ENCODE measurements at regions not wholly inside any gene's neighbourhood (a gene's known extent, or its start where the extent isn't known, plus 50 kb on each side); places are given as distances from the start of the nearest gene placed in this dataset.

DNA sequence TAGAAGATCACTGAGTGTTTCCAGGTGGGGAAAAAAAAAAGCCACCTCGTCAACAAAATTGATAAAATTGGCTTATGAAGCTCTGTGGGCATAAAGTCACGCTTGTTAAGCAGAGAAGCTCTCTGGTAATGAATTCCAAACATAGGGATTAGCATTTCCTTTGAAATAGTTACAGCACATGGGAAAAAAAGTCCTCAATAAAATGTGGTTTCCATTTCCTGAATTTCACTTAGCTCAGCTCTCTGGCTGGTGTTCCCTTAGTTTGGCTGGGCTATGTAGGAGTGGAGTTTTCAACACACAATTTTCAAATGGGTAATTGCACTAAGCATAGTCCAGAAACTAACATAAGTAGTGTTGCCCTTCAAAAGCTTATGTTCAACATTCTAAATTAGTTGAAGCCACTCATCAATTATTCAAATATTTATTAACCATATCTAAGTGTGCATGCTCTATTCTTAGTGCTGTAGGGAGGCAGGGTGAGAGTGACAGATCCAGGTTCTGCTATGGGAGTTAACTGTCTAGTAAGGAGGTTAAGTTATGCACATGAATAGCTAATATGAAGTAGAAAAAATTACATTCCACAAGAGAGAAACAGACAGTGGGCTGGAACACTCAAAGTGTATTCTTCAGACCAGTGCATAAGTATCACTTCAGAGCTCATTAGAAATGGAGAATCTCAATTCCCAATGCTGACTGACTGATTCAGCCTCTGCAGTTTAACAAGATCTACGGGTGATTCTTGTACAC is 445.7 kb downstream of the SMARCA1 start:
- DNase-seq, result no peak

DNA sequence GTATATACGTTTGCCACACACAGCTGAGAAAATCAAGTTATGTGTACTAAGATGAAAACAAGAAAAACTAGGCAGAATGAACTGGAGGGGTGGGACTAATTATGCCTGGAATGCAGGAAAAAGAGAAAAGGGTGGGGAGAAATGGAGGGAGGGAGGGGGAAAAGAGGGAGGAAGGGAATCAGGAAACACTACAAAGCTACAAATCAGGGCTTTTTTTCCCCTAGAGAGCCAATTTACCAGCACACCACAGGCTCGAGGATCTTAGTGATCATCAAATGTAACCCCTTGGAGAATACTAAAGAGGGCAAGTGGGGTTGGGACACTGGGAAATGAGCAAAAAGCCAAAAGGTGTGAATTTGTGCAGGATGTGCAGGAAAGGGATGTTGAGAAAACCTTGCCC is 451.9 kb downstream of the SMARCA1 start:
- DNase-seq, result no peak

DNA sequence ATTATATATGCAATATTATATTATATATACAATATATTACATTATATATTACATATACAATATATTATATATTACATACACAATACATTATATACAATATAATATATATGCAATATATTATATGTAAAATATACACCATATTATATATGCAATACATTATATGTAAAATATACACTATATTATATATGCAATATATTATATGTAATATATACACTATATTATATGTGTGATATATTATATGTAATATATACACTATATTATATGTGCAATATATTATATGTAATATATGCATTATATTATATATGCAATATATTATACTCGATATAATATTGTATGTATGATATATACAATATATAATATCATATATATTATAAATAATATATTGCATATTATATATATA is 457.4 kb downstream of the SMARCA1 start:
- no peak for DNase-seq

DNA sequence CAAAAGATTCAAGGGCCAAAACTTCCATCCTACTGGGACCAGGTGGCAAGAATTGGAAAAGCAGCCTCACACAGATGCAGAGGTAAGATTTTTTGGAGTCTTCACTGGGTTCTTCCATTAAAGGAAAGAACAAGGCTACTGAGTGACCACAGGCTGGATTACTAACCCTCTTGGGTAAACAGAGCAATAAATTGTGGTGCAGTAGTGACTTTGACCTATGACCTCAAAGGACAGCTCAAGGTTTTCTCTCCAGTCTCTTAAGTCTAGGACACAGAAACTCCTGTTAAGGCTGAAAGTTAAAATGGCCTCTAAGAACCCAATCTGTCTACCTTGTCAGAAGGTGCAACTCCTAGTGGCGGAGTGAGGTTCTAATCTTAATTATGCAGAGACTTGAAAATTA is 464.9 kb downstream of the SMARCA1 start:
- no peak for DNase-seq

DNA sequence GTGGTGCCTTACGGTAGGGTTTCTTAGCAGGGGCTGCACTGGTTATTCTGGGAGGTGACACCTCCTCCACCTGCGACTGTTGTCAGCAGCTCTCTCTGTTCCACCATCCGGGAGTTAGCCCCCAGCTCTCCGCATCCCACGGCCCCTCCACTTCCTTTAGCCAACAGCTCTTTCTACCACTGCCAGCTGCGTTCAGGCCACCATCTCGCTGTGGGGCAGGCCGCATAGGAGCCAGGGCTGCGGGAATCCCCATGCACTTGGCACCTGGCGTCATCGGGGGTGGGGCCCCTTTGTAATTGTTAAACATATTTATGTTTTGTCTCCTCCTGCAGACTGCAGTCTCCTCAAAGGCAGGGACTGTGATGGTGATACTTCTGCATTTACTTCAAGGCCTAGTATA is 480.2 kb downstream of the SMARCA1 start:
- DNase-seq, result no peak

DNA sequence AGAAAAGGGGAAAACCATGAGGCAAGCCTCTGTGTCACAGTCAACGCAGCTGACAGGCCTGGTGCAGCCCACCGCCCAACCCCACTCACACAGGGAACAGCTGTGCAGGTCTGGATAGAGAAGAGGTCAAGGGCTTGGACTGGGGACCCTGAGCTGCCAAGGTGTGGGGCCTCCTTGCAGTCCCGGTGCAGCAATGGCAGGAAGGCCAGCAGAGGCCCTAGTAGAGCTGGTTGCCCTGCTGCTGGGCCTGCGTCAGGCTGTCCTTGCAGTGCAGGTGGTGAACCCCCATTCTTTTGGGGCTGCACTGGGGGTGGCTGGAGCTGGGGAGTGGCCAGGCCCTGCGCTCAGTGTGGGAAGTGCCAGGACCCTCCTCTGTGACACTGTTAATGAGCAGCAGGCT is 482.0 kb downstream of the SMARCA1 start:
- no peak for DNase-seq

DNA sequence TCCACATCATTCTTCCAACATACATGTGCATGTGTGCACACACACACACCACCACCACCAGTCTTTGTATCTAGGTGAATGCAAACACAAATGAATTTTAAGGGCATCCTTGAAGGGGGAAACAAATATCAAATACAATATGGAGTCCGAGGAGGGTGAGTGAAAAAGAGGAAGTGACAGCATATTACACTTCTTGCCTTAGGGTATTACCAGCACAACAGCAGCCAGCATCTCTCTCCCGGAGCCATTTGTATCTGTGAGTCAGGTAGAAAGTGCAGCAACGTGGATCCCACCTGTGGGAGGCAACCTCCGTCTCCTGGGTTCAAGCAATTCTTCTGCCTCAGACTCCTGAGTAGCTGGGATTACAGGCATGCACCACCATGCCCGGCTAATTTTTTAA is 483.2 kb downstream of the SMARCA1 start:
- no peak for DNase-seq

DNA sequence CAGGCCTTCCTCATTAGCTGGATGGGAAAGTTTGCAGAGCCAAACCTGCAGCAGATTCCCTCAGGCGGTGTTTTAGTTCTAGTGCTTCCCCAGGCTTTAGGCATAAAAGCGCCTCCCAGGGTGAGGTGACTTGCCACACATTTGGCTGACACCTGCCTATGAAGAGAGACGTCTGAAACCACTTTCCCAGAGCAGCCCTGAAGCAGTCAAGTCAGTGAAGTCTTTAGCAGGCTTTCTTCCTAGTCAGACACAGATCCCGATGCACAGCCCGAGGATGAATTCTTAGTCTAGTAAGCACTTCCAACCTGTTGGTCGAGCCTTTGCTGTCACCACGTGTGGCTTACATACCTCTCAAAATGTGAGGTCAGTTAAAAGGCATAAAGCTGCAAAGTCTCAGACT is 484.1 kb downstream of the SMARCA1 start:
- DNase-seq, result no peak

DNA sequence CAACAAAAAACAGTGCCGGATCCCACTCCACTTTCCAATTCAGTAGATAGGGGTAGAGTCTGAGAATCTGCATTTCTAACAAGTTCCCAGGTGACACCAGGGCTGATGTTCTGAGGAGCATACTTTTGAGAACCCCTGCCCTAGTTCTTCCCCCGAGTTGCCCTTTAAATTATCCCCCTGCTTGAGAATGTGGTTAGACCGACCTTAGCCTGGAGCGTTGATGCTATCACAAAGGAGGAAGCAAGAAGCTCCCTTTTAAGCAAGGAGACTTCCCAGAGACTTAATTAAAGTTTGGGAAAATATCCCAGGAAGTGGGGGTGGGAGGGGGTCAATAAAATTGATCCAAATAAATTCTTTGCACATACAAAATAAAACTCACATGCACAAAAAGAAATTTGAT is 485.9 kb downstream of the SMARCA1 start:
- DNase-seq, result no peak

DNA sequence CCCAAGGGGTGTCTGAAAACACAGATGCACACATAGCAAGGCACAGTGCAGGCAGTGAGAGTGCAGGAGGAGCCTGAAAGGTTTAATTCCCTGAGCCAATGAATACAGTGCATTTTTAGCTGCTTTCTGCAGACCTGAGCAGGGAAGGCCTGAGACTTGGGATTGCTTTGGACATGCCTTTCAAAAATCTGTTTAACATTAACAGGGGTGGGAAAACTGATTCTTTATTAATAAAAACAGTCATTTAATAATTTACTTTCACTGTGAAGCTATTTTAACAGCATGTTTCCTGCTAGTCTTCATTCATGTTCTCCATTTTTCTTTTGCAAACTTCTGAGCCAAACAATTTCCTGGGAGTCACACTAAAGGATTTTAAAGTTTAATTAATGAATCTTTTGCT is 488.1 kb downstream of the SMARCA1 start:
- DNase-seq, result no peak

DNA sequence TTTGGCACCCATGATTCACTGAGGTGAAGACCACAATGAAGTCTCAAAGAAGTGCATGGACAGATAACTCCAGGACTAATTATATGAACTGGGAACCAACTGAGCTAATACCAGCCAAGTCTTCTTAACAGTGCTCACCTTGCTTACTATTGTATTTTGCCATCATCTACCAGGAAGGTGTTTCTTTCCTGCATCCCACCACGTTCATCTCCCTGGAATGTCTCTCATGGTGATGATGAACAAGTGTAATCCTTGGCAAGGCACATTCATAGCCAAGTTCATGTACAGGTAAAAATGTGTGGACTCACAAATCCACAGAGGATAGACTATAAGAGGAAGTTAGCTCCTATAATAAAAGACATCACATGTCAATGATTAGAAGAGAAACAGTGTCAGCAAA is 489.1 kb downstream of the SMARCA1 start:
- no peak for DNase-seq

DNA sequence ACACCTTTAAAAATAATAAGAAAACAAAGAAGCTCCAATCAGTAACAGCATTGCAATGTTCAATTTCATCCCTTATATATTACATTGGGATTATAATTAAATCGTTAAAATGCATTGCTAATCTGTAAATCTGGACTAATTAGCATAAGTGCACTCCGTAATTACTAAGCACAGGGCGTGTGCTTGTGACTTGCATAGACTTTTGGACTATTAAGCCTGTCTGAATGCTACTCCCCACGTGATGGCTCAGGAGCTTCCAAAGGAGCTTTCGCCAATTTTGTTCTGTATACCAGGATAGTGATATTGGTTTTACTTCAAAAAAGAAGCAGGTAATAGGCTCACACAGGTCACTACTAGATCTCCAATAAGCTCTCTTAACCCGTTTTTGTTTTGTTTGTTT is 497.1 kb downstream of the SMARCA1 start:
- DNase-seq, result no peak

DNA sequence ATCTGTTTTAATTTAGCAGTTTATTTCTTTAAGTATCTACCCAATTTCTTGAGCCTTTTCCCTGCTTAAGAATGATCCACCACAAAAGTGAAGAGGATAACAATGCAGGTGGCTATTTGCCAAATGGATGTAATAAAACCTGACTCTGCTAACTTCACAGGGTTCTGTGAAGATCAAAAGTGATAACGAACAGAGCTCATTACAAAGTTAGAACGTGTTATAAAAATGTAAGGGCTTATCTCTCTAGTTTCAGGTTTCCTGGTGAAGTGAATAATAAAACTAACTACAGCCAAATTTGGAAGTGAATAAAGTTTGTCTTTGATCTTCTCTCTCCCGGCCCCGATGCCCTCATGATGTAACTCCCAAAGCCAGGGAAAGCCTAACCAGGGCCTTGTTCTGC is 497.9 kb downstream of the SMARCA1 start:
- DNase-seq, result no peak

DNA sequence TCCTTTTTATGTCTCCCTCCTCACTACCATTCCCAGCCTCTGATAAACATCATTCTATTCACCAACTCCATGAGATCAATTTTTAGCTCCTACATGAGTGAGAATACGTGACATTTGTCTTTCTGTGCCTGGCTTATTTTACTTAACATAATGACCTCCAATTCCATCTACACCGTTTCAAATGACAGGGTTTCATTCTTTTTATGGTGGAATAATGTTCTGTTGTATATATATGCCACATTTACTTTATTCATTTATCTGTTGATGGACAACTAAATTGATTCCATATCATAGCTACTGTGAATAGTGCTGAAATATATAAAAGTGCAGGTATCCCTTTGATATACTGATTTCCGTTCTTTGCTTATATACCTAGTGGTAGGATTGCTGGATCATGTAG is 503.9 kb downstream of the SMARCA1 start:
- DNase-seq, result no peak

DNA sequence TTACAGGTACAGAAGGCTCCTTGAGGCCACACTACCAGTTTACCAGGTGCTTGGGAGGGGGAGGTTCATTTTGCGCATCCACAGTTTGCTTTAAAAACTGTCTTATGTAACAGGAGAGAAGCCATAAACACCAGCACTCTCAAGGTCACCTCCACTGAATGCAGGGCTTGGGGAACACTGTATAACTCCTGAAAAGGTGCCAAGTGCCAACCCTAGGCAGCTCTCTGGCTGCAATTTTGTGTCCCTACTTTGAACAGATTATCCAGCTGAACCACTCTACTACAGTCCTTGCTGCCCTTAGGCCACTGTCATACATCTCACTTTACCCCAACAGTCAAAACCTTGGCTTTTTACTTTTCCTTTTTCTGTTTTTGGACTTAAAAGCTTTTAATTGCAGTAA is 507.9 kb downstream of the SMARCA1 start:
- DNase-seq, result no peak

DNA sequence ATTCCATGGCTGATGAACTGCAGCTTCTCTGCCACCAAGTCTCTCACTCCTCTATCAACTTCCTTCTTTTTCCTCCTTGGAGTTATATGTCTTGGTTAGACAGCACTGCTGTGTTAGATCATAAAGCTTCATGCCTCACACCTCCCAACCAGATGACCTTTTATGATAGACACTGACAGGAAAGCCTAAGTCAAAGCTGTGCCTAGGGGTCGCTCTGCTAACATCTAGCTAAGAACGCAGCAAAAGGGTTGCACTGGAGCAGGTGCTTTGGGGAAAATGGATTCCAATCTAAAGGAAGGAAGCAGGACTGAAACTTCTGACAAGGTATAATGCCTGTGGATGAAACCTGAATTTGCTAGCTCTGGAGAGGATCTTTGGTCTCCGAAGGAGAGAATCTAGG is 509.7 kb downstream of the SMARCA1 start:
- no peak for DNase-seq

DNA sequence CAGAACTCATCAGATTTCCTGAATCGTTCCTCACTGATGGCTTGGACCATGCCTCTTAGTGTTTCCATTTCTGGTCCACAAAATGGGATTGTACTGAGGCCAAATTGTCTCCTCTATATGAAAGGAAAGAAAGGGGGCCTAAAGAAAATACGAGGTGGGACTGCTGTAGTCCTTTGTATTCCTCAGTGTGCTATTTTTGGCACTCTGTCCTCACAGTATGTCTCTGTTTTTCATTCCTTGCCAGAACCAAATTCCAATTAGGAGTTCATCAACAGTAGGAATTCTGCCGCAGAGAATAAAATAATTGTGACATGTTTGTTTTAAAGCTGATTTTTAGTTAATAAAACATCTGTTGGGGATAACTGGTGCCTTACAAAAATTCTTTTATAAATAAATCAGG is 515.7 kb downstream of the SMARCA1 start:
- DNase-seq, result no peak

DNA sequence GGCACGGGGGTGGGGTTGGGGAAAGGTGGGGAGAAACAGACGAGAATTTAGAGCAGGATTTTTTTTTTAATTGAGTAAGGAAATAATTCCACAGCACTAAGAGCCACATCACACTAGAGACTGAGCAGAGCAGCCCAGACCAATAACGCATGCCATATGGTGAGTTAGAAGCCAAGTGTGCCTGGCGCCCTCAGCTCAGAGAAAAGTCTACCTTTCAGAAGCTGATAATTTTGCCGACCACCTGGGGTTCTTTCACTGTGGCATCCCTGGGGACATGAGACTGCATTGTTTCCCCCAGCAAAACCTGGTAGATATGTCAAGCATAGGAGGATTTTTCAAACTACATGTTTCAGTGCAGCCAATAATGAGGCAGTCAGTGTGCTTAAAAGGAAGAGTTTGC is 516.8 kb downstream of the SMARCA1 start:
- DNase-seq, result no peak

DNA sequence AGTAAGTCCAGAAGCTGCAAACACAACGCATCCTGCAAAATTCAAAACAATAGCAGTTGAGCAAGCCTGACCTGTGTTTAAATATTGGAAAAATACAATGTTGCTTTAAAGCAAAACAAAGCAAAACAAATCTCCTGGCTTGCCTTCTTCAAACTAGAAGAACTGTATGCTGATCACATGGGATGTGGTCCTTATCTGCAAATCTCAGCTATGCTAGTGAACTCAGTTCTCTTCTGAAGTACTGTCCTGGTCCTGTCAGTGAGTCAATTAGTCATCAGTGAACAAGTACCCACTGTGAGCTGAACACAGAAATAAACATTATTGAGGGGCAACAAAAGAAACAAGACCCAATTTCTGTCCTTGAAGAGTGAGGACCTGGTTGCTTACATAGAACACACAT is 522.5 kb downstream of the SMARCA1 start:
- no peak for DNase-seq

DNA sequence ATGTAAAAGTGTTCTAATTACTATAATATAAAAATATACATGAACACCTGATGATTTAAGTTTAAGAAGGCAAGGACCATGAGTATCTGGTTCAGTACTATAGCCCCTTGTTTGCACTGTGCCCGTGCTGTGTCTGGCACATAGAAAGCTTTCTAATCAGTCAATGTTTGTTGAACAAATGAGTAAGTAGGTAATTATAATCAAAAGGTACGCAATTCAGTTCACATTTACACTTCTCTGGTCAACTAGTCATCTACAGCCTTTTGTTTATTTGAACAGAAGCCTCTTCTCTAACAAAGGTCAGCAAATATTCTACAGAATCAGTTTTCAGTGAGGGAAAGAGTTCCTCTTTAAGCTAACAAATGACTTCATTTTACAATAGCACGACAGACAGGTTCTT is 523.3 kb downstream of the SMARCA1 start:
- DNase-seq, result no peak

DNA sequence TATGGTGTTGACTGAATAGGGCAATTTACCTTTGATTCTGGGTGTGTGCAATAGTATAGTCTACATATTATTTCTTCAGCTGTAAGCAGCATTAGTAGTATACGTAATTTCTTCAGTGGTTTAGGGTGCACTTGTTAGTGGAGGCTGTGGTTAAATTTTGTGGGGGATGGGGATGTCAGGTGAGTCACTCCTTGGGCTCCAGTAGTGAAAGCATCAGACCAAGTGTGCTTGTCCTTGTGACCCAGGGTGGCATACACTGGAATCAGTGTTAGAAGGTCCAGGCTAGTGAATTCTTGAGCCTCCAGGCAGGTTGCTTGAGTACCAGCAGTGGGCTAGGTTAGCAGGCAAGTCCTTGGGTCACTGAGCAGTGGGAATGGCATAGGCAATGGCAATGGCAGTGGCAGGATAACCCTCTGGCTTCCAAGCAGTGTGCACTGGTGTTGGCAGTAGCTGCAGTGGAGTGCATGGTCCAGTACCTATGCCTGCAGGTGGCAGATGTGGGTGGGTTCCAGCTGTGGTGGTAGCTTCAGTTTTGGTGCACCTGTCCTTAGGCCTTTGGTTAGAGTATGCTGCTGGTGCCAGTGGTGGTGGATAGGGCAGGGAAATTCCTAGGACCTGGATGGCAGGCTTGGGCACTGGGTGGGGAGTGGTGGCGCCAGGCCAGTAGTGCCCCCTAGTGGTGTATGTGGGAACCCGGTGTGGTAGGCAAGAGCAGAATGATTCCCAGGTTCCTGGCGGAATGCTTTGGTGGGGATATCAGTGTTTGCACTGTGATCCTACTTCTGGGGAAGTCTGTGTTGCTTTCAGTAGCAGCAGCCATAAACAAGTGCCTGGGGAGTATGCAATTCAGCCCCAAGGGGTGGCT is 531.0 kb downstream of the SMARCA1 start:
- DNase-seq, result no peak

DNA sequence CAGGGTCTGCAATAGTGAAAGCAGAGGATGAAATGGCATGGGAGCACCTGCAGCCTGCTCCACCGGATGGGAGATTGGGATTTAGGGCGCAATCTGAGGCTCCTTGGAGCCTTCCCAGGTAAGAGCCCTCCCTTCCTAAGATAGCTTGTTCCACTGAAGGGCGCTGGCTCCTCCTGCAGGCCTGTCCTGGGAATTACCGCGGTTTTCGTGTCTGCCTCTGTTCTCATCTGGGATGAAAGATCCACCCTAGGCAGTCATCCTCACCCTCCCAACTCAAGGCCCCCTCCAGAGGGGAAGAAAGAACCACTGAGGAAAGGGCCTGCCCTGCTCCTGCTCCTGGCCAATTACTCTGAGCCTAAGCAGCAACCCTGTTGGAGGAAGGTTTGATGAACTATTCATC is 547.5 kb downstream of the SMARCA1 start:
- DNase-seq, result no peak

DNA sequence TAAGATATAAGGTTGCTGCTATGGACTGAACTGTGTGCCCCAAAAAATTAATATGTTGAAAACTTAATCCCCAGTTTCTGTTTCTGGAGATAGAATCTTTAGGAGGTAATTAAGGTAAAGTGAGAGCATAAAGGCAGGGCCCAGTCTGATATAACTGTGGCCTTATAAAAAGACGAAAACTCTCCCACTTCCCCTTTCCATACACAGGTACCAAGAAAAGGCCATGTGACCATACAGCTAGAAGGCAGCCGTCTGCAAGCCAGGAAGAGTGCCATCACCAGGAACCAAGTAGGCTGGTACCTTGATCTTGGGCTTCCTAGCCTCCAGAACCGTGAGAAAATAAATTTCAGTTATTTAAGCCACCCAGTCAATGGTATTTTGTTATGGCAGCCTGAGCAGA is 550.3 kb downstream of the SMARCA1 start:
- DNase-seq, result no peak

DNA sequence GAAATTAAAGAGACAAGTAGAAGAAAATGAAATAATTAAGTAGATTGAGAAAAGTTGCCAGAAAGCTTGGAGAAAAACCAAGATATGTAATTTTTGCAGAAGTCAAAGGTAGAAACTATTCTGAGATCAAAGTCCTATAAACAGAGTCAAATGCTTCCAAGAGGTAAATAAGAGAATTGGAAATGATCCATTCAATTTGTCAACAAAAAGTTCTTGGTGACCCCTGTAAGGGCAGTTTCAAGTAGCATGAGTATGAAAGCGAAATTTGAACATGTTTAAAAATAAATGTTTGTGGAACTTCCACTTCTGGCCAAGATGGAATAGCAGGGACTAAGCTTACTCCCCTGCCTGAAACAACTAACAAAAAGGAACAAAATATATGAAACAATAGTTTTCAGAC is 562.0 kb downstream of the SMARCA1 start:
- DNase-seq, result no peak
